SK-N-SH (cell line): ENCODE measurements at regions not wholly inside any gene's neighbourhood (a gene's known extent, or its start where the extent isn't known, plus 50 kb on each side); places are given as distances from the start of the nearest gene placed in this dataset.

ENCODE experiments used
- CTCF ChIA-PET: fragments of 300-600, 350-600 bp; formaldehyde crosslinking; extraction: SDS; loops from one replicate; lab custom pipeline; 2021; lab: Yijun Ruan, JAX
- POLR2A ChIA-PET: fragments of 350-600 bp; sonication (Branson Sonifier 250); formaldehyde crosslinking; extraction: SDS; loops from one replicate; lab custom pipeline; 2020; ENCODE audit warnings: antibody characterized with exemption, inconsistent platforms; lab: Yijun Ruan, JAX
- DNase-seq: peaks from one replicate; pipeline ENCODE4 v3.0.0; 2012
- H2AFZ ChIP-seq: fragments of 200-600 bp; sonication (generic); 2 replicates; pipeline ENCODE4 v1.8.1; 2016; ENCODE audit warnings: antibody characterized with exemption, mild to moderate bottlenecking, low read depth
- H3F3A ChIP-seq: fragments of 200-600 bp; sonication (generic); replicated peaks from 2 replicates; pipeline ENCODE3; 2016; ENCODE audit warnings: antibody characterized with exemption, mild to moderate bottlenecking; ENCODE audit not compliant: insufficient read depth
- H3K27ac ChIP-seq, 2 experiments: fragments of 200-500 bp in 1 of 2; fragments of 200-600 bp in 1 of 2; sonication (Bioruptor generic) in 1 of 2; sonication (generic), shearing (Covaris generic) in 1 of 2; 2 replicates each; pipeline versions ENCODE4 v1.5.1 to v1.6.1; 2014 to 2016; ENCODE audit warnings: low read depth in 2 of 2, inconsistent platforms in 1 of 2, low read length in 1 of 2, mild to moderate bottlenecking in 1 of 2, mixed read lengths in 1 of 2
- H3K27me3 ChIP-seq: fragments of 200-600 bp; sonication (generic), shearing (Covaris generic); 2 replicates; pipeline ENCODE4 v1.6.1; 2016; ENCODE audit warnings: mixed run types; ENCODE audit not compliant: insufficient read depth
- H3K36me3 ChIP-seq, 2 experiments: fragments of 200-500 bp in 1 of 2; fragments of 200-600 bp in 1 of 2; sonication (Bioruptor generic) in 1 of 2; sonication (generic) in 1 of 2; replicated peaks in 1 of 2; 2 replicates each; pipeline versions ENCODE3 to v1.5.1; 2014 to 2016; ENCODE audit warnings: low read length in 1 of 2, mild to moderate bottlenecking in 1 of 2; ENCODE audit not compliant: insufficient read depth in 2 of 2, control insufficient read depth in 1 of 2
- H3K4me1 ChIP-seq, 2 experiments: fragments of 200-500 bp in 1 of 2; fragments of 200-600 bp in 1 of 2; sonication (Bioruptor generic) in 1 of 2; sonication (generic), shearing (Covaris generic) in 1 of 2; 2 replicates each; pipeline versions ENCODE4 v1.5.1 to v1.6.1; 2014 to 2016; ENCODE audit warnings: low read depth in 1 of 2, low read length in 1 of 2, mixed run types in 1 of 2; ENCODE audit not compliant: insufficient read depth in 2 of 2, control insufficient read depth in 1 of 2
- H3K4me2 ChIP-seq: fragments of 200-600 bp; sonication (generic), shearing (Covaris generic); 2 replicates; pipeline ENCODE4 v1.6.1; 2017; ENCODE audit warnings: mixed run types
- H3K4me3 ChIP-seq, 2 experiments: fragments of 200-500 bp in 1 of 2; fragments of 200-600 bp in 1 of 2; sonication (Bioruptor generic) in 1 of 2; sonication (generic), shearing (Covaris generic) in 1 of 2; 2 replicates each; pipeline versions ENCODE4 v1.5.1 to v1.8.1; 2014 to 2016; ENCODE audit warnings: low read depth in 2 of 2, inconsistent platforms in 1 of 2, low read length in 1 of 2, mild to moderate bottlenecking in 1 of 2, mixed read lengths in 1 of 2, moderate library complexity in 1 of 2
- H3K79me2 ChIP-seq: fragments of 200-600 bp; sonication (generic); 2 replicates; pipeline ENCODE4 v1.8.1; 2017; ENCODE audit warnings: mild to moderate bottlenecking; ENCODE audit not compliant: insufficient read depth
- H3K9ac ChIP-seq: fragments of 200-600 bp; sonication (generic); 2 replicates; pipeline ENCODE4 v1.6.1; 2017; ENCODE audit warnings: mixed run types
- H3K9me2 ChIP-seq: fragments of 200-600 bp; sonication (generic); 2 replicates; pipeline ENCODE4 v1.6.1; 2017; ENCODE audit warnings: mixed run types
- H3K9me3 ChIP-seq: fragments of 200-600 bp; sonication (generic); 2 replicates; pipeline ENCODE4 v1.6.1; 2017; ENCODE audit warnings: mixed run types, mild to moderate bottlenecking, moderate library complexity
- H4K20me1 ChIP-seq: fragments of 200-600 bp; sonication (generic); 2 replicates; pipeline ENCODE4 v1.6.1; 2017; ENCODE audit warnings: mild to moderate bottlenecking, mixed run types; ENCODE audit not compliant: insufficient read depth
- ELF1 ChIP-seq: IDR thresholded peaks from 2 replicates; pipeline ENCODE4 v1.4.0; 2012
- GATA2 ChIP-seq: sonication (generic); formaldehyde crosslinking; IDR thresholded peaks from 2 replicates; pipeline ENCODE4 v1.5.0; 2020; ENCODE audit warnings: mild to moderate bottlenecking, missing genetic modification reagents
- JUND ChIP-seq: IDR thresholded peaks from 2 replicates; pipeline ENCODE4 v1.4.0; 2012
- MXI1 ChIP-seq: IDR thresholded peaks from 2 replicates; pipeline ENCODE4 v1.6.1; 2012; ENCODE audit warnings: mild to moderate bottlenecking, low read depth, low read length, improper control_type of control experiment
- NRF1 ChIP-seq: IDR thresholded peaks from 2 replicates; pipeline ENCODE4 v1.6.1; 2012; ENCODE audit warnings: low read depth, mild to moderate bottlenecking, low read length
- SIN3A ChIP-seq: IDR thresholded peaks from 2 replicates; pipeline ENCODE4 v1.6.1; 2012; ENCODE audit warnings: low read depth, mild to moderate bottlenecking, low read length, moderate library complexity, borderline replicate concordance
- SMC3 ChIP-seq: IDR thresholded peaks from 2 replicates; pipeline ENCODE4 v1.6.1; 2012; ENCODE audit warnings: low read depth, low read length, improper control_type of control experiment
- TEAD4 ChIP-seq: IDR thresholded peaks from 2 replicates; pipeline ENCODE4 v1.4.0; 2012; ENCODE audit warnings: mild to moderate bottlenecking, borderline replicate concordance; ENCODE audit not compliant: insufficient read depth
- USF1 ChIP-seq: IDR thresholded peaks from 2 replicates; pipeline ENCODE4 v1.4.0; 2012; ENCODE audit warnings: low read depth, borderline replicate concordance
- USF2 ChIP-seq: fragments of 150-350 bp; IDR thresholded peaks from 2 replicates; pipeline ENCODE4 v1.6.1; 2017; ENCODE audit warnings: antibody characterized with exemption, low read length, low read depth, borderline replicate concordance
- YY1 ChIP-seq: IDR thresholded peaks from 2 replicates; pipeline ENCODE4 v1.4.0; 2012; ENCODE audit warnings: low read depth, mild to moderate bottlenecking
- ZBTB33 ChIP-seq: IDR thresholded peaks from 2 replicates; pipeline ENCODE4 v1.4.0; 2012; ENCODE audit warnings: low read depth, borderline replicate concordance
- WGBS: methylation state at CpG from one replicate; pipeline ENCODE4 v1.1.6; 2017; ENCODE audit warnings: low lambda C conversion rate; 5-methylcytosine and 5-hydroxymethylcytosine counted together
- TF ChIP-seq, protein P1 (sequence below): IDR thresholded peaks from 2 replicates; pipeline ENCODE4 v1.4.0; 2012; ENCODE audit warnings: low read depth
- TF ChIP-seq, protein P2 (sequence below): IDR thresholded peaks from 2 replicates; pipeline ENCODE4 v1.6.1; 2012; ENCODE audit warnings: mild to moderate bottlenecking, low read depth, low read length, moderate library complexity

- Histone ChIP-seq H3K36me3 (no peaks in the 10 kb centered on the region), H3K9ac (no peak overlapping the region), H4K20me1 (no peaks in the 10 kb centered on the region), H3K27me3 (no peaks in the 10 kb centered on the region), H3K4me2 (no peak overlapping the region), H3K79me2 (no peaks in the 10 kb centered on the region), H3K9me2 (no peaks in the 10 kb centered on the region), H3K9me3 (no peaks in the 10 kb centered on the region), H3F3A (no peaks in the 10 kb centered on the region), H3K4me3 (no peak overlapping the region), H2AFZ (no peak overlapping the region), H3K27ac (no peak overlapping the region), H3K4me1 (peaks cover 0 to 5% of the 10 kb centered on the region in 2 experiments; a peak in 2 of 4 replicates)
- POLR2A ChIA-PET, result no interaction called here
- TF ChIP-seq TEAD4 (no peak), ELF1 (no peak), NRF1 (no peak), SIN3A (no peak), SMC3 (no peak), USF1 (no peak), GATA2 (CRISPR knock-in tag) (no peak), USF2 (no peak), MXI1 (no peak), JUND (no peak), ZBTB33 (no peak), YY1 (no peak)
- TF ChIP-seq, protein P1, sequence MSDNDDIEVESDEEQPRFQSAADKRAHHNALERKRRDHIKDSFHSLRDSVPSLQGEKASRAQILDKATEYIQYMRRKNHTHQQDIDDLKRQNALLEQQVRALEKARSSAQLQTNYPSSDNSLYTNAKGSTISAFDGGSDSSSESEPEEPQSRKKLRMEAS, result no peak
- TF ChIP-seq, protein P2, sequence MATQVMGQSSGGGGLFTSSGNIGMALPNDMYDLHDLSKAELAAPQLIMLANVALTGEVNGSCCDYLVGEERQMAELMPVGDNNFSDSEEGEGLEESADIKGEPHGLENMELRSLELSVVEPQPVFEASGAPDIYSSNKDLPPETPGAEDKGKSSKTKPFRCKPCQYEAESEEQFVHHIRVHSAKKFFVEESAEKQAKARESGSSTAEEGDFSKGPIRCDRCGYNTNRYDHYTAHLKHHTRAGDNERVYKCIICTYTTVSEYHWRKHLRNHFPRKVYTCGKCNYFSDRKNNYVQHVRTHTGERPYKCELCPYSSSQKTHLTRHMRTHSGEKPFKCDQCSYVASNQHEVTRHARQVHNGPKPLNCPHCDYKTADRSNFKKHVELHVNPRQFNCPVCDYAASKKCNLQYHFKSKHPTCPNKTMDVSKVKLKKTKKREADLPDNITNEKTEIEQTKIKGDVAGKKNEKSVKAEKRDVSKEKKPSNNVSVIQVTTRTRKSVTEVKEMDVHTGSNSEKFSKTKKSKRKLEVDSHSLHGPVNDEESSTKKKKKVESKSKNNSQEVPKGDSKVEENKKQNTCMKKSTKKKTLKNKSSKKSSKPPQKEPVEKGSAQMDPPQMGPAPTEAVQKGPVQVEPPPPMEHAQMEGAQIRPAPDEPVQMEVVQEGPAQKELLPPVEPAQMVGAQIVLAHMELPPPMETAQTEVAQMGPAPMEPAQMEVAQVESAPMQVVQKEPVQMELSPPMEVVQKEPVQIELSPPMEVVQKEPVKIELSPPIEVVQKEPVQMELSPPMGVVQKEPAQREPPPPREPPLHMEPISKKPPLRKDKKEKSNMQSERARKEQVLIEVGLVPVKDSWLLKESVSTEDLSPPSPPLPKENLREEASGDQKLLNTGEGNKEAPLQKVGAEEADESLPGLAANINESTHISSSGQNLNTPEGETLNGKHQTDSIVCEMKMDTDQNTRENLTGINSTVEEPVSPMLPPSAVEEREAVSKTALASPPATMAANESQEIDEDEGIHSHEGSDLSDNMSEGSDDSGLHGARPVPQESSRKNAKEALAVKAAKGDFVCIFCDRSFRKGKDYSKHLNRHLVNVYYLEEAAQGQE, result no peak
- CTCF ChIA-PET, result no interaction called here
- DNase-seq, result no peak
- WGBS, result 62% methylated on average over 5 of the region's 5 CpGs
Observed at GRCh38 chr7:69434398-69434815, 163.9 kb upstream of the AUTS2 start.
